ENCODE measurements at regions not wholly inside any gene's neighbourhood (a gene's known extent, or its start where the extent isn't known, plus 50 kb on each side); places are given as distances from the start of the nearest gene placed in this dataset.

DNA sequence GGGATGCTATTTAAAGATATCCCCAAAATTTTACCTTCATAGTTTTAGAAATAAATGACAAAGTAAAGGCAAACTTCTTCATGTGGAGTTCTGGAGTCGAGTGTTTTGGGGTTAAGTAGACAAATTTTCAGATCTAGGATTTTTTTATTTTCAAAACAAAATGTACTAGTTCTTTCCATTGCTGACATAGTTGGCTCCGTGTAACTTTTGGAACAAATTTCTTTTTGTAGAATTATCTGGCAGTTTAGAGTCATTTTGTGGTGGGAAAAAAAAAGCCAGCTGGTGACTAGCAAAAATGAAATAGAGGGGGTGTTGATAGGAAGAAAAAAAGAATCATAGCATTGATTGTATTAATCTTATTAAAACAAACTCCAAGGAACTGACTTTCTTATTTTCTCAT lies 131.6 kb upstream of the TCF21 start:
- no peaks in the 10 kb centered on the region for H3K9me3 ChIP-seq (ENCODE audit: low read length)
- no peaks in the 10 kb centered on the region for H3F3A ChIP-seq (ENCODE audit: insufficient read depth, low read length, poor library complexity, severe bottlenecking)
- no peaks in the 10 kb centered on the region for H3K27me3 ChIP-seq (ENCODE audit: insufficient read depth, low read depth, low read length)
- H4K20me1 ChIP-seq (ENCODE audit: insufficient read depth) = no peaks in the 10 kb centered on the region
- H3K9ac ChIP-seq (ENCODE audit: low read length) = no peak overlapping the region
- H3K27ac ChIP-seq (ENCODE audit: low read length) = no peak overlapping the region
- no peak overlapping the region for H3K4me2 ChIP-seq (ENCODE audit: low read length)
- H3K4me3 ChIP-seq (ENCODE audit: low read length) = no peak overlapping the region
- H3K36me3 ChIP-seq (ENCODE audit: insufficient read depth, low read length) = no peaks in the 10 kb centered on the region
- TF ChIP-seq EP300 (conservative IDR thresholded peaks at IDR 0.05; ENCODE audit: poor library complexity, severe bottlenecking) (no peak), EZH2 (IDR thresholded peaks at IDR 0.05; ENCODE audit: borderline replicate concordance, insufficient read depth, low read length, poor library complexity, severe bottlenecking) (no peak), POLR2AphosphoS5 (IDR thresholded peaks at IDR 0.05) (no peak)
- no peak overlapping the region for H2AFZ ChIP-seq (ENCODE audit: low read depth, low read length)
- H3K79me2 ChIP-seq (replicated peaks; ENCODE audit: insufficient read depth, low read length) = no peaks in the 10 kb centered on the region
- no peaks in the 10 kb centered on the region for H3K9me2 ChIP-seq (ENCODE audit: insufficient read depth, low read length)

DNA sequence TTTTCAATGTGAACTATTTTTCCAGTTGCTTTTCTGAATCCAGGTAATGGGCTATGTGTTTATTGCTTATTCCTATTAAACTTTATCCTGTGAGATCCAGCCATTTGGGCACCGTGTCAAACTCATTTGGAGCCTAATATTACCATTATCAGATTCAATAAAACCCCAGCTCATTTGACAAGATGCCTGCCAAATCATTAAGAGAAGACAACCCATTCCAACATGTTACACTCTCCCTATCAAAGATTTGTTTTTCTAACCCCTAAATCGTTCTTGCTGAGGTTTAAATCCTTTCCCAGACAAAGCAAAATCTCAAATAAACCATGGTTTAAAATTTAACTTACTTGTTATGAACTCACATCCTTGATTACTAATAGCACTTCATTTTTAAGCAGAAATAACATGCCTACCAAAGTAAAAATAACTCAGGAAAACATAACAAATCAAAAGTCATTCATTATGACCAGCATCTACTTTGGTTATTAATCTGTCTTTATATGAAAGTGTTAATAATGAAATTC lies 130.0 kb upstream of the TCF21 start:
- H3K27ac ChIP-seq (ENCODE audit: low read length) = no peak overlapping the region
- H3K36me3 ChIP-seq (ENCODE audit: insufficient read depth, low read length) = no peaks in the 10 kb centered on the region
- H3K9me2 ChIP-seq (ENCODE audit: insufficient read depth, low read length) = no peaks in the 10 kb centered on the region
- no peak overlapping the region for H3K4me2 ChIP-seq (ENCODE audit: low read length)
- H4K20me1 ChIP-seq (ENCODE audit: insufficient read depth) = no peaks in the 10 kb centered on the region
- no peaks in the 10 kb centered on the region for H3F3A ChIP-seq (ENCODE audit: insufficient read depth, low read length, poor library complexity, severe bottlenecking)
- H3K27me3 ChIP-seq (ENCODE audit: insufficient read depth, low read depth, low read length) = no peaks in the 10 kb centered on the region
- no peaks in the 10 kb centered on the region for H3K79me2 ChIP-seq (replicated peaks; ENCODE audit: insufficient read depth, low read length)
- H3K9me3 ChIP-seq (ENCODE audit: low read length) = no peaks in the 10 kb centered on the region
- no peak for TF ChIP-seq POLR2AphosphoS5 (IDR thresholded peaks at IDR 0.05)
- no peak for TF ChIP-seq RAD21 (conservative IDR thresholded peaks at IDR 0.05)
- TF ChIP-seq, protein P1, sequence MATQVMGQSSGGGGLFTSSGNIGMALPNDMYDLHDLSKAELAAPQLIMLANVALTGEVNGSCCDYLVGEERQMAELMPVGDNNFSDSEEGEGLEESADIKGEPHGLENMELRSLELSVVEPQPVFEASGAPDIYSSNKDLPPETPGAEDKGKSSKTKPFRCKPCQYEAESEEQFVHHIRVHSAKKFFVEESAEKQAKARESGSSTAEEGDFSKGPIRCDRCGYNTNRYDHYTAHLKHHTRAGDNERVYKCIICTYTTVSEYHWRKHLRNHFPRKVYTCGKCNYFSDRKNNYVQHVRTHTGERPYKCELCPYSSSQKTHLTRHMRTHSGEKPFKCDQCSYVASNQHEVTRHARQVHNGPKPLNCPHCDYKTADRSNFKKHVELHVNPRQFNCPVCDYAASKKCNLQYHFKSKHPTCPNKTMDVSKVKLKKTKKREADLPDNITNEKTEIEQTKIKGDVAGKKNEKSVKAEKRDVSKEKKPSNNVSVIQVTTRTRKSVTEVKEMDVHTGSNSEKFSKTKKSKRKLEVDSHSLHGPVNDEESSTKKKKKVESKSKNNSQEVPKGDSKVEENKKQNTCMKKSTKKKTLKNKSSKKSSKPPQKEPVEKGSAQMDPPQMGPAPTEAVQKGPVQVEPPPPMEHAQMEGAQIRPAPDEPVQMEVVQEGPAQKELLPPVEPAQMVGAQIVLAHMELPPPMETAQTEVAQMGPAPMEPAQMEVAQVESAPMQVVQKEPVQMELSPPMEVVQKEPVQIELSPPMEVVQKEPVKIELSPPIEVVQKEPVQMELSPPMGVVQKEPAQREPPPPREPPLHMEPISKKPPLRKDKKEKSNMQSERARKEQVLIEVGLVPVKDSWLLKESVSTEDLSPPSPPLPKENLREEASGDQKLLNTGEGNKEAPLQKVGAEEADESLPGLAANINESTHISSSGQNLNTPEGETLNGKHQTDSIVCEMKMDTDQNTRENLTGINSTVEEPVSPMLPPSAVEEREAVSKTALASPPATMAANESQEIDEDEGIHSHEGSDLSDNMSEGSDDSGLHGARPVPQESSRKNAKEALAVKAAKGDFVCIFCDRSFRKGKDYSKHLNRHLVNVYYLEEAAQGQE (IDR thresholded peaks at IDR 0.05; ENCODE audit: borderline replicate concordance) = no peak
- TF ChIP-seq TAF1 (IDR thresholded peaks at IDR 0.05; ENCODE audit: low read depth) = no peak
- no peak for TF ChIP-seq CTCF (IDR thresholded peaks at IDR 0.05; ENCODE audit: poor library complexity, severe bottlenecking)
- TF ChIP-seq SMC3 (conservative IDR thresholded peaks at IDR 0.05; ENCODE audit: poor library complexity) = no peak
- no peak for TF ChIP-seq EP300 (conservative IDR thresholded peaks at IDR 0.05; ENCODE audit: poor library complexity, severe bottlenecking)
- no peak for TF ChIP-seq EZH2 (IDR thresholded peaks at IDR 0.05; ENCODE audit: borderline replicate concordance, insufficient read depth, low read length, poor library complexity, severe bottlenecking)
- no peak for TF ChIP-seq MXI1 (conservative IDR thresholded peaks at IDR 0.05; ENCODE audit: poor library complexity, severe bottlenecking)
- no peak overlapping the region for H2AFZ ChIP-seq (ENCODE audit: low read depth, low read length)
- H3K9ac ChIP-seq (ENCODE audit: low read length) = no peak overlapping the region
- H3K4me3 ChIP-seq (ENCODE audit: low read length) = no peak overlapping the region

Measured in neural cell (in vitro differentiated cells).